H1 (cell line): ENCODE measurements at regions not wholly inside any gene's neighbourhood (a gene's known extent, or its start where the extent isn't known, plus 50 kb on each side); places are given as distances from the start of the nearest gene placed in this dataset.

Source experiments
- EZH2 ChIP-seq: fragments of 200-600 bp; sonication (generic); IDR thresholded peaks from 2 replicates; pipeline ENCODE4 v1.7.1; 2012; ENCODE audit warnings: low read depth, mild to moderate bottlenecking, moderate library complexity, low read length, inconsistent platforms; ENCODE audit not compliant: severe bottlenecking
- HDAC2 ChIP-seq, 2 experiments: fragments of 300-600 bp in 1 of 2; sonication (generic) in 1 of 2; IDR thresholded peaks; 2 replicates each; pipeline ENCODE4 v1.6.1; 2011 to 2012; ENCODE audit warnings: low read depth in 2 of 2, low read length in 2 of 2, mild to moderate bottlenecking in 2 of 2, moderate library complexity in 2 of 2, borderline replicate concordance in 1 of 2, inconsistent platforms in 1 of 2
- HDAC6 ChIP-seq: IDR thresholded peaks from one replicate; pipeline ENCODE4 v1.7.1; 2012; ENCODE audit warnings: low read depth, mild to moderate bottlenecking, inconsistent platforms, low read length, moderate library complexity
- KDM1A ChIP-seq: fragments of 200-600, 300-600 bp; sonication (generic); IDR thresholded peaks from 2 replicates; pipeline ENCODE4 v1.7.1; 2016; ENCODE audit warnings: mild to moderate bottlenecking, low read length, borderline replicate concordance
- POLR2A ChIP-seq, 2 experiments: IDR thresholded peaks; 1 replicate in 1 of 2; 2 replicates in 1 of 2; pipeline ENCODE4 v1.6.1; 2011; ENCODE audit warnings: low read depth in 2 of 2, low read length in 2 of 2, mild to moderate bottlenecking in 2 of 2; ENCODE audit errors: control extremely low read depth in 1 of 2
- POLR2AphosphoS5 ChIP-seq: IDR thresholded peaks from 2 replicates; pipeline ENCODE4 v1.6.1; 2011; ENCODE audit warnings: low read depth, low read length
- RAD21 ChIP-seq, 2 experiments: IDR thresholded peaks in 1 of 2; conservative IDR thresholded peaks in 1 of 2; 2 replicates each; pipeline ENCODE4 v1.6.1; 2011; ENCODE audit warnings: low read depth in 2 of 2, low read length in 2 of 2, improper control_type of control experiment in 1 of 2, inconsistent platforms in 1 of 2, mild to moderate bottlenecking in 1 of 2, moderate library complexity in 1 of 2
- SIN3A ChIP-seq, 2 experiments: IDR thresholded peaks in 1 of 2; conservative IDR thresholded peaks in 1 of 2; 2 replicates each; pipeline ENCODE4 v1.6.1; 2011 to 2012; ENCODE audit warnings: low read length in 2 of 2, improper control_type of control experiment in 1 of 2, low read depth in 1 of 2, mild to moderate bottlenecking in 1 of 2
- TAF1 ChIP-seq: IDR thresholded peaks from 2 replicates; pipeline ENCODE4 v1.6.1; 2011; ENCODE audit warnings: mild to moderate bottlenecking, low read depth, low read length
- TCF12 ChIP-seq: IDR thresholded peaks from 2 replicates; pipeline ENCODE4 v1.6.1; 2011; ENCODE audit warnings: low read depth, mild to moderate bottlenecking, low read length
- TF ChIP-seq, protein P1 (sequence below), 3 experiments: IDR thresholded peaks; 1 replicate in 2 of 3; 2 replicates in 1 of 3; pipeline versions ENCODE4 v1.5.1 to v1.6.1; 2011; ENCODE audit warnings: low read length in 3 of 3, mild to moderate bottlenecking in 3 of 3, inconsistent platforms in 2 of 3, low read depth in 1 of 3, moderate library complexity in 1 of 3; ENCODE audit not compliant: insufficient read depth in 1 of 3; ENCODE audit errors: control extremely low read depth in 1 of 3
- TF ChIP-seq, protein P2 (sequence below): IDR thresholded peaks from 2 replicates; pipeline ENCODE4 v1.6.1; 2011; ENCODE audit warnings: low read length, improper control_type of control experiment

DNA sequence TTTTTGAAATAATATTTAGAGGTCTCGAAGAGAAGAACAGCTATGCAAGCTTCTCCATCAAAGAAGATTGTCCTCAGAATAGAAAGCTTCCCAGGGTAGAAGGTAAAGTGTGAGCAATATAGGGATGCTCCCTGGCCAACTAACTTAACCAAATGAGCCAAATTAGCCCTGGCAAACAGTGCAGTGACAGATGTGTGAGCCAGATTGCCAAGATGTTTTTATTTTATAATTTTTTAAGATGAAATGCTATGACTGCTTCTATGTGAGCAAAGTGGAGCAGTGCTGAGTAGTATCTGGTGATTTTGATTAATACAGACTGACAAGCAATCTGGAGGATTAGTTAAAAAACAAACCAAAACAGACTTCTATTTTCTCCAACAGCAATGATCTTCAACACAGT, 202.1 kb downstream of the NOVA1 start:
- TF ChIP-seq, protein P1, sequence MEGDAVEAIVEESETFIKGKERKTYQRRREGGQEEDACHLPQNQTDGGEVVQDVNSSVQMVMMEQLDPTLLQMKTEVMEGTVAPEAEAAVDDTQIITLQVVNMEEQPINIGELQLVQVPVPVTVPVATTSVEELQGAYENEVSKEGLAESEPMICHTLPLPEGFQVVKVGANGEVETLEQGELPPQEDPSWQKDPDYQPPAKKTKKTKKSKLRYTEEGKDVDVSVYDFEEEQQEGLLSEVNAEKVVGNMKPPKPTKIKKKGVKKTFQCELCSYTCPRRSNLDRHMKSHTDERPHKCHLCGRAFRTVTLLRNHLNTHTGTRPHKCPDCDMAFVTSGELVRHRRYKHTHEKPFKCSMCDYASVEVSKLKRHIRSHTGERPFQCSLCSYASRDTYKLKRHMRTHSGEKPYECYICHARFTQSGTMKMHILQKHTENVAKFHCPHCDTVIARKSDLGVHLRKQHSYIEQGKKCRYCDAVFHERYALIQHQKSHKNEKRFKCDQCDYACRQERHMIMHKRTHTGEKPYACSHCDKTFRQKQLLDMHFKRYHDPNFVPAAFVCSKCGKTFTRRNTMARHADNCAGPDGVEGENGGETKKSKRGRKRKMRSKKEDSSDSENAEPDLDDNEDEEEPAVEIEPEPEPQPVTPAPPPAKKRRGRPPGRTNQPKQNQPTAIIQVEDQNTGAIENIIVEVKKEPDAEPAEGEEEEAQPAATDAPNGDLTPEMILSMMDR (IDR thresholded peaks at IDR 0.05; ENCODE audit: control extremely low read depth in 1 of 3, insufficient read depth in 1 of 3, low read depth in 1 of 3, low read length in 3 of 3) = no peak
- TF ChIP-seq POLR2AphosphoS5 (no peak), HDAC2 (IDR thresholded peaks at IDR 0.05; ENCODE audit: borderline replicate concordance in 1 of 2, low read depth in 2 of 2, low read length in 2 of 2) (no peak), KDM1A (no peak), HDAC6 (no peak), RAD21 (IDR thresholded peaks at IDR 0.05 in 1 of 2, conservative IDR thresholded peaks at IDR 0.05 in 1 of 2; ENCODE audit: low read depth in 2 of 2, low read length in 2 of 2) (no peak), POLR2A (IDR thresholded peaks at IDR 0.05; ENCODE audit: control extremely low read depth in 1 of 2, low read depth in 2 of 2, low read length in 2 of 2) (no peak), EZH2 (no peak), TAF1 (no peak), TCF12 (no peak), SIN3A (conservative IDR thresholded peaks at IDR 0.05 in 1 of 2, IDR thresholded peaks at IDR 0.05 in 1 of 2; ENCODE audit: low read depth in 1 of 2, low read length in 2 of 2) (no peak)
- TF ChIP-seq, protein P2, sequence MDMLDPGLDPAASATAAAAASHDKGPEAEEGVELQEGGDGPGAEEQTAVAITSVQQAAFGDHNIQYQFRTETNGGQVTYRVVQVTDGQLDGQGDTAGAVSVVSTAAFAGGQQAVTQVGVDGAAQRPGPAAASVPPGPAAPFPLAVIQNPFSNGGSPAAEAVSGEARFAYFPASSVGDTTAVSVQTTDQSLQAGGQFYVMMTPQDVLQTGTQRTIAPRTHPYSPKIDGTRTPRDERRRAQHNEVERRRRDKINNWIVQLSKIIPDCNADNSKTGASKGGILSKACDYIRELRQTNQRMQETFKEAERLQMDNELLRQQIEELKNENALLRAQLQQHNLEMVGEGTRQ = no peak
